CD4-positive, alpha-beta memory T cell (primary cell): ENCODE measurements at regions not wholly inside any gene's neighbourhood (a gene's known extent, or its start where the extent isn't known, plus 50 kb on each side); places are given as distances from the start of the nearest gene placed in this dataset.

ENCODE experiments used
- CTCF ChIA-PET: fragments of 350-600 bp; sonication (Branson Sonifier 250); formaldehyde crosslinking; loops from one replicate; lab custom pipeline; 2021; ENCODE audit warnings: inconsistent platforms; ENCODE audit not compliant: partially characterized antibody; lab: Charles Lee
- POLR2A ChIA-PET: fragments of 350-600 bp; sonication (Branson Sonifier 250); formaldehyde crosslinking; loops from one replicate; lab custom pipeline; 2021; ENCODE audit not compliant: partially characterized antibody; lab: Charles Lee
- DNase-seq, 5 donors: peaks; one replicate each; pipeline versions ENCODE4 v3.0.0 to v3.0.0-alpha.2; 2020 to 2022; ENCODE audit warnings: mixed read lengths in 1 of 5
- H3K27ac ChIP-seq: one replicate; pipeline ENCODE4 v1.7.0; 2013; ENCODE audit warnings: low read depth, low read length
- H3K27me3 ChIP-seq: 2 replicates; pipeline ENCODE4 v1.7.0; 2013; ENCODE audit warnings: mild to moderate bottlenecking, low read length, moderate library complexity; ENCODE audit not compliant: insufficient read depth
- H3K36me3 ChIP-seq: 2 replicates; pipeline ENCODE4 v1.7.0; 2013; ENCODE audit warnings: mild to moderate bottlenecking, low read length, moderate library complexity; ENCODE audit not compliant: insufficient read depth
- H3K4me1 ChIP-seq: 2 replicates; pipeline ENCODE4 v1.7.0; 2013; ENCODE audit warnings: mild to moderate bottlenecking, low read length, moderate library complexity; ENCODE audit not compliant: insufficient read depth
- H3K4me3 ChIP-seq, 2 donors: one replicate each; pipeline ENCODE4 v1.7.0; 2013; ENCODE audit warnings: low read length in 2 of 2, mild to moderate bottlenecking in 1 of 2
- H3K9me3 ChIP-seq, 2 donors: one replicate each; pipeline ENCODE4 v1.7.0; 2013; ENCODE audit warnings: low read length in 2 of 2, control low read depth in 1 of 2; ENCODE audit not compliant: control insufficient read depth in 1 of 2
- H3K27ac Mint-ChIP-seq, 7 donors: one replicate each; pipeline ENCODE4 v1.8.0; 2020 to 2021; ENCODE audit warnings: mixed read lengths in 7 of 7, mild to moderate bottlenecking in 6 of 7, inconsistent platforms in 3 of 7, moderate library complexity in 3 of 7
- H3K27me3 Mint-ChIP-seq, 2 donors: one replicate each; pipeline ENCODE4 v1.8.0; 2020 to 2021; ENCODE audit warnings: mixed read lengths in 2 of 2
- H3K36me3 Mint-ChIP-seq, 2 donors: one replicate each; pipeline ENCODE4 v1.8.0; 2020 to 2021; ENCODE audit warnings: mixed read lengths in 2 of 2, inconsistent platforms in 1 of 2, mild to moderate bottlenecking in 1 of 2
- H3K4me1 Mint-ChIP-seq, 4 donors: one replicate each; pipeline ENCODE4 v1.8.0; 2020 to 2021; ENCODE audit warnings: mixed read lengths in 4 of 4, mild to moderate bottlenecking in 1 of 4
- H3K4me3 Mint-ChIP-seq, 8 donors: one replicate each; pipeline ENCODE4 v1.8.0; 2020 to 2021; ENCODE audit warnings: mixed read lengths in 8 of 8, mild to moderate bottlenecking in 7 of 8, moderate library complexity in 6 of 8, inconsistent platforms in 3 of 8
- H3K9me3 Mint-ChIP-seq, 8 donors: one replicate each; pipeline ENCODE4 v1.8.0; 2020 to 2021; ENCODE audit warnings: mixed read lengths in 8 of 8, mild to moderate bottlenecking in 5 of 8, inconsistent platforms in 3 of 8, moderate library complexity in 1 of 8
- intact Hi-C: fragments of 100-400 bp; cut with micrococcal nuclease; formaldehyde crosslinking; loops from one replicate; pipeline ENCODE4 v1.15.1; 2023

DNA sequence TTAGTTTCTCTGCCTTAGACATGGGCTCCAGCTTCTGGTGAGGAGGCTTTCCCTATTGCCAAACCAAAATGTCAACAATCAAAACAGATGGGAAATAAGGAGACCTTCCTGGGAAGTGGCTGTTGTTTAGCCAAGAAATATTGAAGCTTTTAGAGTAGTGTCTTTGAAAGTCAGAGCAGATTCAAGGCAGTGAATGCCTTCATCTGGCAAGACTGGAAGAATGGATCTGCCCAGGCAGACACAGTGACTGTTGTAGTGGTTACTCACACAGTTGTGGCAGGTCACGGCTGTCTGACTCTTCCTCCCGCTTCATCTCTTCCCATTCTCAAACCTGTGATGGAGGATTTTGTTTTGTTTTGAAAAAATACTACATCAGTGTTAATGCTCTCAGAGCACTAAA lies 154.1 kb upstream of the ADO start:
- Mint-ChIP-seq H3K9me3 (peaks cover 0 to 4% (median 0%) of the 10 kb centered on the region in 8 donors), H3K4me3 (no peak overlapping the region), H3K27ac (no peak overlapping the region), H3K36me3 (no peaks in the 10 kb centered on the region), H3K4me1 (peaks cover 6 to 17% (median 9%) of the 10 kb centered on the region in 4 donors), H3K27me3 (no peaks in the 10 kb centered on the region)
- ChIA-PET CTCF (no interaction called here), POLR2A (no interaction called here)
- Histone ChIP-seq H3K27me3 (no peaks in the 10 kb centered on the region), H3K27ac (no peak overlapping the region), H3K36me3 (no peaks in the 10 kb centered on the region), H3K4me1 (peaks cover 10% of the 10 kb centered on the region), H3K9me3 (no peaks in the 10 kb centered on the region), H3K4me3 (no peak overlapping the region)
- intact Hi-C loops = no loop called here
- no peak for DNase-seq

DNA sequence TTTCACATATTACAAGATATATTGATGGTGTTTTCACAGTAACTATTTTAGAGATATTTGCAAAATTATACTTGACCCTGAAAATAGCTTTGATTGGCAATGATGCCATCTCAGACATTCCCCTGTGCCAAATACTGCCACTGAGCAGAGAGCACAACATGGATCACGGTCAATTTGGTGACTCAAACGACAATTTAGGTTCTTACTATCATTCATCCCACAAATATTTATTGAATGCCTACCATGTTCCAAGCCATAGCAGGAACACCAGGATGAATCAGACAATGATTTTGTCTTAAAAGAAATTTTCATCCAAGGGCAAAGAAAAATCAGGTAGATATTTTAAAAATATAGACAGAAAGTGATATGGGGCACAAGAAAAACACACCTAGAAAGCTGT lies 153.2 kb upstream of the ADO start:
- no peak overlapping the region for H3K27ac ChIP-seq
- H3K4me1 ChIP-seq = peaks cover 10% of the 10 kb centered on the region
- no peak overlapping the region for H3K4me3 ChIP-seq
- H3K9me3 ChIP-seq = no peaks in the 10 kb centered on the region
- H3K27me3 ChIP-seq = no peaks in the 10 kb centered on the region
- ChIA-PET CTCF (no interaction called here), POLR2A (no interaction called here)
- Mint-ChIP-seq H3K4me3 (no peak overlapping the region), H3K9me3 (peaks cover 0 to 4% (median 0%) of the 10 kb centered on the region in 8 donors), H3K27me3 (peaks cover 0 to 2% of the 10 kb centered on the region in 2 donors), H3K4me1 (peaks cover 8 to 22% (median 9%) of the 10 kb centered on the region in 4 donors), H3K36me3 (no peaks in the 10 kb centered on the region), H3K27ac (no peak overlapping the region)
- DNase-seq = no peak
- intact Hi-C loops = no loop called here
- H3K36me3 ChIP-seq = no peaks in the 10 kb centered on the region

DNA sequence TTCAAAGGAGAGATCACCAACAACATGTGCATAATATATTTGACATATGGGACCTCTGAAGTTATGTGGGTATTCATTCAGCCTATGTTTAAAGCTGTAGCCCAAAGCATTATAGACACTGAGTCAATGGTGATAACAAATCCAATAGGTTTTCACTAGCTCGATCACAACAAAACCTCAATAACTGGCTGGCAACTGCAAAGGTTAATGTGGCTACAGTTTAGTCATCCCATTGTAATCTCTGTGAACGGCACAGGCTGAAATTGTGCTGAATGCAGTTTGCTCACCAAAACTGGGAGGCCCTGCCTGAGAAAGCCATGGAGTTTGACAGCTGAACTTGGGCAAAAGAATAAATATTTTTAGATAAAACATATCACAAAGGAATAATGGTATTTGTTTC lies 152.4 kb upstream of the ADO start:
- POLR2A ChIA-PET = no interaction called here
- no peaks in the 10 kb centered on the region for H3K9me3 ChIP-seq
- CTCF ChIA-PET = no interaction called here
- Mint-ChIP-seq H3K27me3 (peaks cover 0 to 2% of the 10 kb centered on the region in 2 donors), H3K4me3 (no peak overlapping the region), H3K27ac (peak overlapping the region in 1 of 7 donors; percentile 2), H3K4me1 (peaks cover 8 to 21% (median 9%) of the 10 kb centered on the region in 4 donors), H3K36me3 (no peaks in the 10 kb centered on the region), H3K9me3 (peaks cover 0 to 4% (median 0%) of the 10 kb centered on the region in 8 donors)
- H3K27me3 ChIP-seq = no peaks in the 10 kb centered on the region
- no peak for DNase-seq
- intact Hi-C loops = no loop called here
- peaks cover 8% of the 10 kb centered on the region for H3K4me1 ChIP-seq
- H3K4me3 ChIP-seq = no peak overlapping the region
- no peaks in the 10 kb centered on the region for H3K36me3 ChIP-seq
- no peak overlapping the region for H3K27ac ChIP-seq

DNA sequence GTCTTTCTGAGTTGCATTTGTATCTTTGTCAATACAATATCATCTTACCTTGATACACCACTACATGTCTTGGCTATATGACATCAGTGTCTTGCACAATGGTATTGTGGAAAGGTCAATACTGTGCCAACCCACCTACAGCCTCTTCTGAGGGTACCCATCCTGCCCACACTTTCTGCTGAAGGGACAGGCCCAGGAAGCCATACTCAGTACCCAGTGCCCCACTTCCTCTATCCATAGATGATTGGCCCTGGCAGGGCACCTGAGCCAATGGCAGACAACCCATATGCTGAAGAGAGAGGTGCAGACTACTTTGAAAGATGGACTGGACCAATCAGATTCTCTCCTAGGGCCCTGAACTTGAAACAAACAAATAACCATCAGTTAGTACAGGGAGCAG lies 152.0 kb upstream of the ADO start:
- intact Hi-C loops = no loop called here
- Histone ChIP-seq H3K4me3 (no peak overlapping the region), H3K36me3 (no peaks in the 10 kb centered on the region), H3K9me3 (no peaks in the 10 kb centered on the region), H3K4me1 (peaks cover 3% of the 10 kb centered on the region), H3K27ac (no peak overlapping the region), H3K27me3 (no peaks in the 10 kb centered on the region)
- CTCF ChIA-PET = no interaction called here
- DNase-seq = no peak
- peaks cover 0 to 4% (median 0%) of the 10 kb centered on the region in 8 donors for H3K9me3 Mint-ChIP-seq
- POLR2A ChIA-PET = no interaction called here
- H3K36me3 Mint-ChIP-seq = no peaks in the 10 kb centered on the region
- peaks cover 0 to 2% of the 10 kb centered on the region in 2 donors for H3K27me3 Mint-ChIP-seq
- H3K4me3 Mint-ChIP-seq = no peak overlapping the region
- H3K27ac Mint-ChIP-seq = no peak overlapping the region
- peaks cover 4 to 17% (median 5%) of the 10 kb centered on the region in 4 donors for H3K4me1 Mint-ChIP-seq

- H3K9me3 ChIP-seq = no peaks in the 10 kb centered on the region
- Mint-ChIP-seq H3K27me3 (peaks cover 0 to 2% of the 10 kb centered on the region in 2 donors), H3K36me3 (no peaks in the 10 kb centered on the region), H3K9me3 (peaks cover 0 to 4% (median 0%) of the 10 kb centered on the region in 8 donors), H3K4me3 (no peak overlapping the region), H3K4me1 (peaks cover 0 to 11% (median 1%) of the 10 kb centered on the region in 4 donors), H3K27ac (no peak overlapping the region)
- no peak for DNase-seq
- H3K4me3 ChIP-seq = no peak overlapping the region
- no peak overlapping the region for H3K27ac ChIP-seq
- ChIA-PET POLR2A (no interaction called here), CTCF (no interaction called here)
- H3K36me3 ChIP-seq = no peaks in the 10 kb centered on the region
- intact Hi-C loops = no loop called here
- H3K27me3 ChIP-seq = no peaks in the 10 kb centered on the region
- H3K4me1 ChIP-seq = no peaks in the 10 kb centered on the region
Observed at GRCh38 chr10:62653254-62653653, 151.3 kb upstream of the ADO start.

- Histone ChIP-seq H3K4me1 (no peaks in the 10 kb centered on the region), H3K27ac (no peak overlapping the region), H3K9me3 (no peaks in the 10 kb centered on the region), H3K27me3 (no peaks in the 10 kb centered on the region), H3K4me3 (no peak overlapping the region), H3K36me3 (no peaks in the 10 kb centered on the region)
- Mint-ChIP-seq H3K9me3 (peaks cover 0 to 4% (median 0%) of the 10 kb centered on the region in 8 donors), H3K4me3 (peak overlapping the region in 1 of 8 donors; percentile 27), H3K36me3 (no peaks in the 10 kb centered on the region), H3K4me1 (peaks cover 0 to 7% (median 1%) of the 10 kb centered on the region in 4 donors), H3K27ac (no peak overlapping the region), H3K27me3 (peaks cover 0 to 2% of the 10 kb centered on the region in 2 donors)
- ChIA-PET CTCF (no interaction called here), POLR2A (no interaction called here)
- intact Hi-C loops = no loop called here
- DNase-seq = no peak
Observed at GRCh38 chr10:62654966-62655336, 149.6 kb upstream of the ADO start.

GRCh38 chr10:62655337-62655994 lies 149.1 kb upstream of the ADO start:
- no peak overlapping the region for H3K27ac ChIP-seq
- H3K27me3 Mint-ChIP-seq = peaks cover 0 to 2% of the 10 kb centered on the region in 2 donors
- peaks cover 0 to 4% (median 0%) of the 10 kb centered on the region in 8 donors for H3K9me3 Mint-ChIP-seq
- H3K36me3 ChIP-seq = no peaks in the 10 kb centered on the region
- intact Hi-C loops = no loop called here
- H3K27ac Mint-ChIP-seq = peak overlapping the region in 1 of 7 donors; percentile 2
- DNase-seq = no peak
- H3K4me1 ChIP-seq = no peaks in the 10 kb centered on the region
- no peaks in the 10 kb centered on the region for H3K27me3 ChIP-seq
- H3K4me3 ChIP-seq = no peak overlapping the region
- CTCF ChIA-PET = interaction anchor here (0.8 kb wide), 1 partner anchor 162 kb away, joined by 5 read pairs; no protein-coding TSS in a partner anchor
- H3K4me1 Mint-ChIP-seq = peaks cover 0 to 7% (median 1%) of the 10 kb centered on the region in 4 donors
- no peak overlapping the region for H3K4me3 Mint-ChIP-seq
- POLR2A ChIA-PET = no interaction called here
- H3K36me3 Mint-ChIP-seq = no peaks in the 10 kb centered on the region
- H3K9me3 ChIP-seq = no peaks in the 10 kb centered on the region
